Fibroblast of skin of right biceps (primary cell): ENCODE measurements at regions not wholly inside any gene's neighbourhood (a gene's known extent, or its start where the extent isn't known, plus 50 kb on each side); places are given as distances from the start of the nearest gene placed in this dataset.

Experiments
- DNase-seq: peaks from one replicate; pipeline ENCODE4 v3.0.0-alpha.2; 2013

DNA sequence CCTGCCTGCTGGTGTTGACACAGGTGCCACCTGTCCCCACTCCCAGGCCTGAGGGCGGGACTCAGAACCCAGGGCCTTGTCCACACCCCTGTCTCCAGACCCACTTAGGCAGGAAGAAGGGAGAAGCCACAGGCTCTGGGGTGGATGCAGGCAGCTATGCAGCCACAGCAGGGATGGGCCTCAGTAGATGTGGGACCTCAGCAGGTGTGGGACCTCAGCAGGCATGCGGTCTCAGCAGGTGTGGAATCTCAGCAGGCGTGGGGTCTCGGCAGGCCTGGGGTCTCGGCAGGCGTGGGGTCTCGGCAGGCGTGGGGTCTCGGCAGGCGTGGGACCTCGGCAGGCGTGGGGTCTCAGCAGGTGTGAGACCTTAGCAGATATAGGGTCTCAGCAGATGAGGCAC is 118.0 kb upstream of the PITRM1 start:
- no peak for DNase-seq

DNA sequence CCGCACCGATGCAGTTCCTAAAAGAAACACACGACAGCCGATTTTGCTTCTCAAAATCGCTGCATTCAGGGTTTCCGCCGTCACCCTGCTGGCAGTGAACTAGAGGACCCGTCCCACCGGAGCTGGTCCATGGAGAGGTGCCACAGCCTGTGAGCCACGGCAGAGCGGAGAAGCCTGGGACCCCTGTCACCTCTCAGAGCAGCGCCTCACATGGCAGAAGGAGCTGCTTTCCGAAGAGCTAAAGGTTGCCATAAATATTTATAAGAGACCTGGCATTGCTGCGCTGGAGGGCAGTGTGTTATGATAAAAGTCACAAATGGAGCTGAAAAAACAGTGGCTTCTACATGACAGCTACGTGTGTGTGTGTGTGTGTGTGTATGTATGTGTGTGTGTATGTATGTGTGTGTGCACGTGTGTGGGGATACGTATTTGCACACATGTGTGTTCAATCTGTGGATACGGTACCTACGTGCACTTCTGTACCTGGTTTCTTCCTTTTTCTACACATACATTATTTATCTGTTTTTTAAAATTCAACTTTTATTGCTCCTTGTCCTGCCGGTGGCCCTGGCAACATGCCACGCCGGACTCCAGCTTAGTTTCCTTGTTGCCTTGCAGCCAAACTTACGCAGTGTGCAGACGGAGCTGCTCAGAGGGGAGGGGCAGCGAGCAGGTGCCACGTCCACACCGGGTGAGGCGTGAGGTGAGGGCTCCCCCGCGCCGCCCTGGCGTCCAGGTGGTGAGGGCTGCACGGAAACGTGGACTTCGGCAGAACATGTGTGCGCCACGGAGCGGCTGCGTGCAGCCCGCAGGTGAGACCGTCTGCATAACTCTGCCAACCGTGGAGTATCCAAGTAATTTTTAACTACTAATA is 115.2 kb upstream of the PITRM1 start:
- no peak for DNase-seq

DNA sequence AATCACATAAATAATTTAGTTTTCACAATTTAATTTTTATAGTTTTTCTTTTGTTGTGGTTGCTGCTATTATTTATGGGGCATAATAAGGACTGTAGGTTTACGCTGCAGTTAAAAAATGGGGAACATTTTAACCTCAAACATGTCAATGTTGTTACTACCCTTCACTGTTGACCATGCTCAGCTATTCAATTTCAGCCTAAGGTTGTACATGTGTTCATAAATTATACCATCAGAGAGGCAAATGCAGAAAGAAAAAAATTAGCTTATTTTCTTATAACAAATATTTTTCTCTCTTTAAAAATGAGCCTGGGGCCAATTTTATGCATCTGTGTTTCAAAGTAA is 110.1 kb upstream of the PITRM1 start:
- DNase-seq = no peak

DNA sequence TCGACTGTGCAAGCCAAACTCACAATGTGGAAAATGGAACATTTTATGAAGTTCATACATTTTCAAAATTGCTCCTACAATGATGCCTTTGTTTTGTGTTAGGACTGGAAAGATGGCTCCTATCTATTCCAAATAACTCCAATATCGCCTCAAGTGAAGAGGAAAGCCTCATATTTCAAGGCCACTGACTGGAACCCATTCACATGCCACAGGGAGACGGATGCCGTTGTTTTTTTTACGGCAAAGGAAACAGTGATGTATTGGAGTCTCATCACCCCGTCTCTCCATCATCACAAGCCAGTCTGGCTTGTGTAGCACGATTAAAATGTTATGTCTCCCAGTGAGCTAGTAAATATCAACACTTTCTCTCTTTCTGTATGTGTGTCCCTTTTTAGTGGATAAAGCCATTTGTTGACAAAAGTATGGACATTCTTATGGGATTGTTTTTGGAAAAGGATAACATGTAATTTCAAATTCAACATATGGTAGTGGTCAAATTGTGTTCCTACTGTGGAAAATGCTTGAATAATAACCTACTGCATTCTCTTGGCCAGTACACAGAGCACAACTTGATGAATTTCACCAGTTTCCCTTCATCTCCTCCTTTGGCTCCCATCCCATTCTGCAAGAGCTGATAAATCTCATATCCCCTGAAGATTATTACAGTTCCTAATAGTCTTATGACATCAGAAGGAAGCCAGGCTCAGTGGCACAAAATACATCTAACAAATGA is 109.5 kb upstream of the PITRM1 start:
- no peak for DNase-seq

DNA sequence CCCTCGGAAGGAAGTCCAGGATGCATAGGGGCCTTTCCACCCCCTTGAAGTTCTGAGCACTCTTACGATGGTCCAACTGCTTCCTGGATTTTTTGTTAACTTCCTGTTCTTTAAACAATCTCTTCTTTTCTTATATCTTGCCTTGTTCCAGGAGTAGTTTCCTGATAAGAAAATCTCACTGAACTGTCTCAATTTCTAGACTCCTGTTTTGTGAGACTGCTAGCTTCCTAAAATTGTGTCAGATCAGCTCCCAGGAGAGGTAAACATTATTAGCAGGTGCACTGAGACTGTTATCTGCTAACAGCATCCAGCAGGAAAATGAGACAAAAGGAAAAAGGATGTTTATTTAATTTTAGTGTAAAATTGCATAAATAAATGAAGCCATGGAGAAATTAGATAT is 106.2 kb upstream of the PITRM1 start:
- DNase-seq = no peak

DNA sequence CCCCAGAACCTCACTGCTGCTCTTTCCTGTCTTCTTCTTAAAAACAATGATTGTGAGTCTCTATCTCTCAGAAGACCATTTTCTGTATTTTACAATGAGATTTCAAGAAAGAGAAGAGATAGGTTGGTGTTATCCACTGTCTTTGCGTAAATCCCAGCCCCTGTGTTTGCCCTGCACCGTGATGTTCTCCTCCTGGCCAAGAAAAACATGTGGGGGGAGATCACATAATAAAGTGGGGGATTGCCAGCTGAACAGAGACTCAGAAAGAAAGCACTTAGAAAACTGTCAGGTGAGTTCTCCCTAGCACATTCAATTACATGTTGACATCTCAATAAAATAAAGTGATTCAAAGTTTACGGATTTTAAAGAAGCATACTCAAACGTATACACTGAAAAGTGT is 105.0 kb upstream of the PITRM1 start:
- no peak for DNase-seq

DNA sequence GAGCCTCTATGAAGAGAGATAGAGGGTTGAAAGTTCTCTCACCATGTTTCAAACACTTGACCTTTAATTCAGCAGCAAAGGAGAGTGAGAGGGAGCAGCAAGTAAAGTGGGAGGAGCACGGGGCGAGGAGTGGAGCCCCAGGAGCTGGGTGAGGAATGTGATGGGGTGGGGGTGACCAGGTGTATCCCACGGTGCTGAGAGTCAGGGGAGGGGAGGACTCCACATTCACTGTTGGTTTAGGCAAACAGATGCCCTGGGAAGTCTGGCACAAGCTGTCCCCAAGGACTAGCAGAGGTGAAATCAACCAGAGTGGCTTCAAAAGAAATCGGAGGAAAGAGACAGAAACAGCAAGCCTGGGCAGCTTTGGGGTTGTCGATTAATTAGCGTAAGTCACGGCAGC is 101.8 kb upstream of the PITRM1 start:
- no peak for DNase-seq

DNA sequence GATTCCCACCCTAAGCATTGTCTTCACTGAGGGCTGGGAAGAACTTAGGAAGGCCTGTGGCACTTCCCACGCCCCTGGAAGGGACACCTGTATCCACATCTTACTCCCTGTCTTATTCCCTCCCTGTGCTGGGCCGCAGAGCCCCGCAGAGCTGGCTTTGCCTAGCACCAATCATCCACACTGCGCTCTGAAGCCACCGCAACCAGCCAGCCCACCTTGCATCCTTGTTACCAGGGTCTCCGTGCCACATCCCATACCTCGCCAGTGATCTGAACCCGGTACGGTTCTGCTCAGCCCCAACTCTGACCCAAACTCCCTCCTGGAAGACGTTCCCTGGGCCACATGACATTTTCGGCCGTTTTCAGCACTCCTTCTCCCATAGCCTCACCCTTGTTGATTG is 101.4 kb upstream of the PITRM1 start:
- no peak for DNase-seq

DNA sequence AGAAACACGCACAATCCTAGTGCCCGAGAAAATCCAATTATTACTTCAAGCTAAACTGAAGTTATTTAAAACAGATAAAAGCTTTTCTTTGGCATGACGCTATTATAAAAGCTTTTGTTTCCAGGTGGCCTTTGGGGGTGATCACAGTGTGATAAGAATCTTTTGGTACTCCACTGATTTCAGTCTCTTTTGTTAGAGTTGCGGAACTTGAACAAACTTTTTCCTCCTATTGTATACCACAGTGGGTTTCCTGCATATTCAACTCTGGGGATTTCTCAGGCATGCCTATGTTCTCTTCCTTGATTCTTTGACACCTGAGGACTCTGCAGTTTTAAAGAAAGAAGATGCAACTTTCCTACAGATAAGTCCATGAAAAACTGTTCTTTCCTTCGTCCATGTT is 99.7 kb upstream of the PITRM1 start:
- DNase-seq = no peak

DNA sequence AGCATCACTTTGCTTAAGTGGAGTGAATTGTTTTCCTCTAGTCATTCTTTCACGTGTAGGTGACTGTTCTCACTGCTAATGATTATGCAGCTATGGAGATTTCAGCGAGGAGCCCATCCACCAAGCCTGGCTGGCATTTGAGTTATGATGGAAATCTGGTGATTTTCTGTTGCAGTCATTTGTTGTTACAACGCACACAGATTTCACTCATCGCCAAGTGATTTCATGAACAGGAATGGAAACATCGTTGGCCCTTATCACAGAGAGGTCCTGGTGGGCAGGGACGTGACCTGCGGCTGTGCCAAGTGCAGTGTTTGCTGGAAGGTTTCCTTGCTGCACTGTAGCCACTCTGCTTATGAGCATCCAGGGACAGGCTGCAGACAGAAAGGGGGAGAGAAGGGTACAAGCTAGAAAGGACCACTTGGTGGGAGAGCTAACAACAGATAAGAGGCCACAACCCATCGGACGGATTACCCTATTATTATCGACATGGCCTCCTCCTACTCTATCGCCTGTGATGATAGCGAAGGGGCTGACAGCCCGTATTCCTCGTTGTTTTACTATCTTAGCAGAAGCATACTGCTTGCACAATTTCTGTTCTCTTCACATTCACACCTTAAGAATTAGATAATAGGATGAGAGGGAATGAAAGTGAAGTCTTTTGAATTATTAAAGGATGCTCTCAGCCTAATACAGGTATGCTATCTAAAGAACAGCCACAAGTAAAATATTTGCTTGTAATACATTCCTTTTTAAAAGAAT is 99.0 kb upstream of the PITRM1 start:
- DNase-seq = no peak

DNA sequence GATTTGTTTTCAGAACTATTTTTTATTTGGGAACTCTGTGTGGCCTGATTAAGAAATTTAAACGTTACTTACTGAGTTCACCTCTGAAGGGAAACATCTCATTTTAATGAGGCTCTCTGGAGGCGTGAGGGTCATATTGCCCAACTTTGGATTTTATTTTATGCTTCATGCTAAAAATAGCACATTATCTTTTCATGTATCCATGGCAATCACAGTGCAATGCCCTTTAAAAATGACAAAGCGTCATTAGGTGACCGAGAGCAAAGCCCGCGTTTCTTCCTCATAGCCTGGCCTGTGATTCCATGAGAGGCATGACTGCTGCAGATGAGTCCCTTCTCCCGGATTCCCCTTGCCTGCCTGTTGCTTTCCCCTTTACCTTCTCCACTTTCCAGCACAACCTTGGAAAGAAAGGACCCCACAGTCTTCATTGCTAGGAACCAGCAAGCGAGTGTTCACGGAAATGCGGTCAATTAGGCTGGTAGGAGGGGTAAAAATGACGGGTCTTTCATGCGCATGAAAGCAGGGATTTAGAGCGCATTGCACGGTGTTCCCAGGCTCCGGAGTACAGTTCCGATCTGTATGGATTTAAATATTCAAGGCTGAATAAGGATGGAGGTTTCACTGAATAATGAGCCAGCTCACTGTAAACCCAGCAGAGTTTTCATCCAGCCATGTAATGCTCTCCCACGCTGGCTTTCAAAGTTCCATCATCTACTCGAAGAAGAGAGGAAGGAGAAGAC is 98.2 kb upstream of the PITRM1 start:
- no peak for DNase-seq

DNA sequence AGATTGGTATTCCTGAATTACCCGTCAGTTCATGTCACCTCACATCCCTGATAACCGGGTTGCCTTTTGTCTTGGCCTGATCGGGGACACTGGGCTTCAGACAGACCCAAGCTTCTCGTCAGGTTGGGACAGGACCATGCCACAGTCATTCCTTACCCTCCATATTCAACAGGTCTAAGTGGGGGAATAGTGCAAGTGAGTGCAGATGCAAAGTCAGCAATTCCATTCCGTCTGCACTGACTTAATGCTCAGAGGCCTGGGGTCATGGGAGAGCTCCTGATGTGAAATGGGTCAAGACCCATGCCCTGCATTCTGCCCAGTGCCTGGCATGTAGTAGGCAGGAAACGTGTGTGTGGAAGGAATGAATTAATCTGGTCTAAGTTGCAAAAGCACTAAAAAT is 95.4 kb upstream of the PITRM1 start:
- DNase-seq = no peak

DNA sequence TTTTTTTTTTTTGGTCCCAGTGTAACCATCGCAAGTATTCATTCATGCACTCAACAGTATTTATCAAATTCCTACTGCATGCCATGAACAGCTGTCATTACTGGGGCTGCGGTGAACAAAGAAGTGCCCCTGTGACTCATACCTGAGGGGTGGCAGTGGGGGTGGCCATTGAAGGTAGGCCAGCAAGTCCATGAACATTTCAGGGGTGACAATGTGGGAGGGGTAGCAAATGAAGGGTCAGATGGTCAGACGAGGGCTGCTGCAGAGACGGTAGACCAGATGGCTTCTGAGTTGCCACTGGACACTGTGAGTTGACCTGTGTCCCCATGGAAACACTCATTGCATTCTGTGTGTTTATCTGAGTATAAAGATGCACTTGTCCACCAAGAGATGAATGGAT is 92.5 kb upstream of the PITRM1 start:
- peak; percentile 47 for DNase-seq

DNA sequence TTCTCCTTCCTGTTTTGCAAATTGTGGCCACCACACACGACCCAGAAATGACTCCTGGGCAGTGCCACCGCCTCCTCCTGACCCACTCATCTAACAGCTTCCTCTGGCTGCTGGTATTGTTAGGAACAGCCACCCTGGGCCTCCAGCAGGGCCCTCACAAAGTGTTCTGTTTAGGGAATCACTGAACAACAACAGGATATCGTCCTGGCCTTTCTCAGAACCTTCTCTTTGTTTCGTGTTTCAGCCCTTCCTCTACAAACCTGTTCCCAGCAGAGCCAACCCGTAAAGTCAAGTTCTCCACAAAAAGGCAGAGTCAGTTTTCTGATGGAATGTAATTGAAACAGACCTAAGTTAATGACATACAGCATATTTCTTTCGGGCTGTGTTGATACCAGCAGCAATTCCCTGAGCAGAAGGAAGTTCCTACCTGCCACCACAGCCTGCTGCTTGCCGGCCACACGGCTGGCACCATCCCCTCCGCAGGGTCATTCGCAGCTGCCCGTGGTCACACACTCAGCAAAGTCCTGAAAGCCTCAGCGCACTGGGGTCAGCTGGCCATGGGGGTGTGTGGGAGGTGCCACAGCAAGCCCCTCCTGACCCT is 91.7 kb upstream of the PITRM1 start:
- DNase-seq = no peak

DNA sequence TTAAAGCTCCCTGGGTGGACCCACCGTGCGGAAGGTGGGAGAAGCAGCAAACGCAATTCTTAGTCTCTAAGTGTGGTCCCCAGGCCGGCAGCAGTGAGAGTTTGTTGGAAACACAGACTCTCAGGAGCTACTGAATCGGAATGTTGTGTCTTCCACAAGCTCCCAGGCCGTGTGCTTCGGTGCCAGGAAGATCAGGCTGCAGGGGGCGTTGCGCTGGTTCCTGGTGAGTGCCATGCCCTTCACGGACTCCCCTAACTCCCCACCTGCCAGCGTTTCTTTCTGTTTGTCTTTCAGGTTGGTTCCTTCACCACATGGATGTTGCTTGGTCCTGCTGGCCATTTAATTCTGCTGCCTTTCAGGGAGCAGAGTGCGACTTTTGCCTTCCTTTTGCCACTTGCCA is 91.2 kb upstream of the PITRM1 start:
- DNase-seq = no peak

DNA sequence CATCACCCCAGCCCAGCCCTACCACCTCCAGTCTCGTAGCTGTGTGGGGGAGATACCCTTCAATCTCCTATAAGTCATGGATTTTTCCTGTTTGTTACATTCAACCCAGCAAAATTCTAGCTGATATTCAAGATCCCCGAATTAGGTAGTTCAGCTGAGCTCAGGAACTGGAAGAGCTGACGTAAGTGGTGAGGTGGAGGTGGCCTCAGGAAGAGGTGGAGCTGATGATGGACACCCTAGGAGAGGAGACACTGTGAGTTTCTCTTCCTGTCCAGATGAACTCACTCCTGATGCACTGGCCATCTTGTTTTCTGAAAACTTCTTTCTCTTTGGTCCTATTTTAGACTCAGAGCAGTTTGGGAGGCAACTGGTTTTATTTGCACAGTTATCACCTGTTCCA is 90.5 kb upstream of the PITRM1 start:
- DNase-seq = no peak

DNA sequence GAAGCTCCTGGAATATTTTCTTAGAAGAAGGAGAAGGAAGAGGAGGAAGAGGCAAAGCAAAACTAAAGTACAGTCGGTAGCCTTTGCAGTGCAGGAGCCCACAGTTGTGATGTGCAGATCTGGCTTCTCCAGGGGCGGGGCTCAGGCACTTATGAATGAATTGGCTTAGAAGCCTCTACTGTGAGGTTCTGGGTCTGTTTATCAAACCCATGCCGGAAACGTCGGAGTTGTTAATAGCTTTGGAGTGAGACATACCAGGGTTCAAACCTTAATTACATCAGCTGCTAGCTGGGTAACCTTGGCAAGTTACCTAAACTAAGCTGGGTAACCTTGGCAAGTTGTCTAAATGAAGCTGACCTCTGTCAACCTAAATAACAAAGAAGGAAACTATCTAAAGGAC is 89.3 kb upstream of the PITRM1 start:
- no peak for DNase-seq

DNA sequence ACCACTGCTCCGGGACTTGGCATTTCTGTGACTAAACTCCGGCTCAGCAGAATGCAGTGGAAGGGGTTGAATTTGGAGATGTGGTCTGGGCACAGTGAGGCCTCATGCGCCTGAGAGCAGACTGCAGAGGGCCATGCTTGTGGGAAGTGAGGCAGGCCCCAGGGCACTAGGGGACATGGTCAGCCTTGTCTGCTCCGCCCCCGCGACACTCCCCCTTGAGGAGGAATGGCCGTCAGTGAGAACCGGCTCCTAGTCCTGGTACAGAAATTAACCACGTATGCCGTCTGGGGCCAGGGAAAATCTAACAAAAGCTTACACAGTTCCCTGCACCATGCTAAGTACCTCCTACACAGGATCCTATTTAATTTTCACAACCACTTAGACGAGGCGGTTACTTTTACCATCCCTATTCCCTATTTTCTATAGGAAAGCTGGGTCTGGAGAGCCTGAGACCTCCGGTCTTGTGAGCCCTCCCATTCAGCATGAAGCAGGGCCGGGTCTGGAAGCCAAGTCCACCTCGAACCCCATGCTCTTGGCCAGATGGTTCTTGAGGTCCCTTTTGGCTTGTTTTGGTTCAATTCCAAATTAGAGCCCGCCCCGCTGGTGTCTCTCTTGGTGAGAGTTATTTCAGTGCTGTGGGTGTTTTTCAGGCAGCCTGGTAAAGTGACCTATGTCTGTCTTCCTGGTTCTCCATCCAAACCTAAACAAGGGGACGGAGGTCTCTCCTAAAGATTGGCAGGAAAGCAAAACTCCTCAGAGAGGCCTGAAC is 87.7 kb upstream of the PITRM1 start:
- DNase-seq = no peak

DNA sequence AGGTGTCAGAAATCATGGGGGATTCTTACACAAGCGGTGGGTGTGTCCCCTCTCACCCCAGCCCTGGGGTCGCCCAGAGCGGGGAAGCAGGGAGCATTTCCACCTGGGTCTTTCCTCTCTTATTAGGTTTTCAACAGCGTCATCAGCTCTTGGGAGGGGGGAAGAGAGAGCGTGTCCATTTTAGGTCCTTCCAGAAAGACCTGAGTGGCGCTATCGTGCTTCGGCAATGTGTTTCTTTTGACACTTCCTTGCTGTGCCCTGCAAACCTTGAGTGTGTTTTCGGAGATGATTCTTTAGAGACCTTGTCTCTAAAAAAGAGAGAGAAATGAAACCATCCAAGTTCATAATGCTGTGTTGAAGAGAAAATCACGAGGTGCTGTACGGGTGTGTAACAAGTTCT is 86.9 kb upstream of the PITRM1 start:
- DNase-seq = no peak

DNA sequence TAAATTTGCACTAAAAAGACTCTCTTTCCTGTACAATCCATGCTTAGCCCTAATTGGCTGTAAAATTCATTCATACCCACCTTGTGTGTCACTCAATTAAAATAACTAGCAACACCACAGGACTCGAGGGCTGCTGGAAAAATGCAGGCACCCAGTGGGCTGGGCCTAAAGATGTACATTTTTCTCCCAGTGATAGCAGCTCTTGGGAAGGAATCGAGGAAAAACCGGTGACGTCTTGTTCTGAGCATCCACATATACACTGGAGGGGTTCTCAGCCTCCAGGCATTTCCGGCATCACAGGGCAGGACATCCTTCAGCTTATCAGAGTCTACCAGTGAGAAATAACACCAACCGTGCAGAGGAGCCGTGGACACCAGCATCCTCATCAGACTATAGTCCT is 85.8 kb upstream of the PITRM1 start:
- peak; percentile 50 for DNase-seq

DNA sequence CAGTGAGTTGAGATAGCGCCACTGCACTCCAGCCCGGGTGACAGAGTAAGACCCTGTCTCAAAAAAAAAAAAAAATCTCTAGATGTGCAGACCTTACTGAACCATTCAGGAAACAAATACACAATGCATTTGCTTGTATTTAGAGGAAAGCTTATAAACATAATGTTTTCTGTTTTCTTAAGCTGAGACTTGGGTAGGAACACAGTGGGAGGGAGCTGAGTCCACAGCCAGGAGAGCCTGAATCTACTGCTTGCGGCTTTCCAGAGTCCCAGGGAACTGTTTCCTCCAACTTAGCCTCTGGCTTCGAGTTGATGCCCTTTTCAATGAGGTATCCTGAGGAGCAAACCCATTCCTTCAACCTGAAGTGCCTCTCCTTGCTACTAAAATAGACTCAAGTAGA is 83.0 kb upstream of the PITRM1 start:
- no peak for DNase-seq

DNA sequence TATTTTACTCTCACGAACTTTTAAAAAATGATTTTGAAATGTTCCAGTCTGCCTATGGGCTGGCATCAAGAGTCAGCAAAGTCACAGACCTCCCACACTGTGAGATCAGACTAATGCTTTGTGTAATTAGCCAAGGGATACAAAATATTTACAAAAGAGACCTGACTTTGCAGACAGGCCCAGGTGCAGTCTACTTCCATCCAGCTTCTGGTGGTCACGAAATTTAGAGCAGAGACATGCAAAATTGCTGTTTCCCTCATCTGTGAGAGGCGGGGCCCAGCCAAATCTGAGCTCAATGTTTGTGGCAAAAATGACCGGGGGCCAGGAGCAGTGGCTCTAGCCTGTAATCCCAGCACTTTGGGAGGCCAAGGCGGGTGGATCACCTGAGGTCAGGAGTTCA is 82.5 kb upstream of the PITRM1 start:
- DNase-seq = no peak
